GM19043 (cell line): ENCODE measurements at regions not wholly inside any gene's neighbourhood (a gene's known extent, or its start where the extent isn't known, plus 50 kb on each side); places are given as distances from the start of the nearest gene placed in this dataset.
"Not testable (repeated sequence)": the region's sequence is repeated elsewhere in the genome, so short reads cannot be mapped to it uniquely, and the experiment has no call there.

Experiments used
- ATAC-seq: cut with Tn5 transposase; IDR thresholded peaks from one replicate; pipeline ENCODE4 v1.9.1; 2021; ENCODE audit warnings: low read depth; ENCODE audit not compliant: unreplicated experiment

- no peak for ATAC-seq
Observed at GRCh38 chr11:49499117-49499516, 290.7 kb upstream of the FOLH1 start.

GRCh38 chr11:49505231-49505630 is 296.8 kb upstream of the FOLH1 start:
- ATAC-seq = no peak

GRCh38 chr11:49526240-49526829 is 317.9 kb upstream of the FOLH1 start:
- ATAC-seq = peak; percentile 85

- ATAC-seq = no peak
Observed at GRCh38 chr11:49533204-49533603, 324.8 kb upstream of the FOLH1 start.

GRCh38 chr11:49538927-49539326 is 330.5 kb upstream of the FOLH1 start:
- ATAC-seq = not testable (repeated sequence)

- not testable (repeated sequence) for ATAC-seq
Observed at GRCh38 chr11:49558261-49558847, 350.0 kb upstream of the FOLH1 start.

- ATAC-seq = not testable (repeated sequence)
Observed at GRCh38 chr11:49560593-49560992, 352.2 kb upstream of the FOLH1 start.

- not testable (repeated sequence) for ATAC-seq
Observed at GRCh38 chr11:49561240-49561880, 353.0 kb upstream of the FOLH1 start.

GRCh38 chr11:49562262-49562661 is 353.9 kb upstream of the FOLH1 start:
- ATAC-seq = not testable (repeated sequence)

GRCh38 chr11:49579492-49579891 is 371.1 kb upstream of the FOLH1 start:
- ATAC-seq = not testable (repeated sequence)

GRCh38 chr11:49585495-49585894 is 366.7 kb upstream of the OR4C13 start:
- not testable (repeated sequence) for ATAC-seq

- not testable (repeated sequence) for ATAC-seq
Observed at GRCh38 chr11:49608892-49609291, 343.3 kb upstream of the OR4C13 start.

GRCh38 chr11:49623872-49624271 is 328.3 kb upstream of the OR4C13 start:
- not testable (repeated sequence) for ATAC-seq

- not testable (repeated sequence) for ATAC-seq
Observed at GRCh38 chr11:49670705-49671104, 281.5 kb upstream of the OR4C13 start.

- not testable (repeated sequence) for ATAC-seq
Observed at GRCh38 chr11:49702121-49702520, 250.1 kb upstream of the OR4C13 start.

- ATAC-seq = not testable (repeated sequence)
Observed at GRCh38 chr11:49750447-49750846, 201.7 kb upstream of the OR4C13 start.

- ATAC-seq = not testable (repeated sequence)
Observed at GRCh38 chr11:49750960-49751359, 201.2 kb upstream of the OR4C13 start.

GRCh38 chr11:49780791-49781190 is 171.4 kb upstream of the OR4C13 start:
- not testable (repeated sequence) for ATAC-seq

- not testable (repeated sequence) for ATAC-seq
Observed at GRCh38 chr11:49782000-49782399, 170.2 kb upstream of the OR4C13 start.

- not testable (repeated sequence) for ATAC-seq
Observed at GRCh38 chr11:49783841-49784240, 168.3 kb upstream of the OR4C13 start.

- not testable (repeated sequence) for ATAC-seq
Observed at GRCh38 chr11:49789787-49790186, 162.4 kb upstream of the OR4C13 start.
